Cardiac fibroblast (primary cell): ENCODE measurements at regions not wholly inside any gene's neighbourhood (a gene's known extent, or its start where the extent isn't known, plus 50 kb on each side); places are given as distances from the start of the nearest gene placed in this dataset.
A peak's percentile ranks its signal among the peaks of the same experiment; 100 is the strongest.

Experiments
- DNase-seq, 2 donors: peaks; one replicate each; pipeline versions ENCODE4 v3.0.0 to v3.0.0-alpha.2; 2010; ENCODE audit warnings: low read depth in 2 of 2
- H3K4me3 ChIP-seq, 2 donors: replicated peaks in 1 of 2; 1 replicate in 1 of 2; 2 replicates in 1 of 2; pipeline ENCODE4 v1.5.1; 2011; ENCODE audit warnings: low read depth in 2 of 2, low read length in 2 of 2, mild to moderate bottlenecking in 2 of 2, moderate library complexity in 1 of 2
- CTCF ChIP-seq: IDR thresholded peaks from one replicate; pipeline ENCODE4 v1.5.1; 2011; ENCODE audit warnings: low read depth, mild to moderate bottlenecking, low read length, inconsistent platforms

DNA sequence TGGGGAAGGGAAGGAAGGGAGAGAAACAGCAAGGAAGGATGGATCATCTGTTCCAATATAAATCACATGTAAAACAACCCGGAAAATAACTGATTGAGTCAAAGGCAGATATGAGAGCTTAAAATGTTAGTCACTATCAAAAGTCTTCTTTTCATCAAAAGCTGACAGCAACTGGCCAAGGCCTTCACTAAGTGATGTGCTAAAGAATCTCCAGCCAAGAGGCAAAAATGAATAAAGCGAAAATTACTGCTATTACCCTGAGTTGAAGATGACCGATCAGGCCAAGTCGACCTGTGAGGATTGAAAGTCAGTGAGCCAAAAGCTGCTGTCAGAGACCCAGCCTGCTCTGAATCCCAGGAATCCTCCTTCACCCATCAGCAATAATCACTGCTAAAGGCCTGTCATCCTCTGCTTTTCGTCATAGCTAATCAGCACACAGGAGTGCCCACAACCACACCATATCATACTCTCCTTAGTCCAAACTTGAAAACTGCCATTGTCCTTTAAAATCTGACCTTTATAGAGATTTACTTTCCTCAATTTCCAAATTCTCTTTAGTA, 736.9 kb downstream of the TLE1 start:
- TF ChIP-seq CTCF, result no peak
- no peak overlapping the region for H3K4me3 ChIP-seq

DNA sequence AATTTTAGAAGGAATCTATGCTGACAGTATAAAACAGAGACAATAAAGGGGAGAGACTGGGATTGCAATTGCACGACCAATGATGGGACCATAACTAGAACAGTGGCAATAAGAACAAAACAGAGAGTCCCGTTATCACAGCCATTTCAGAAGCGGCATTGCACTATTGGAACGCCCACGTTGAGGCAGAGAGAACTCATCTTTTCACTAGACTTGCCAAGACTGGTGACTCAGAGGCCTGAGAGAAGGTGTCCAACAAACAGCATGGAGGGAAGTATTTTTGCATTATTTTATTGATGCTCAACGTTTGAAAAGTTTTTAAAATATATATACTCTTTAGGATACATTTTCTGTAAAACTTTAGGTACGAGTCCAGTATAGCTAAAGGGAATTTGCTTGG, 737.7 kb downstream of the TLE1 start:
- peak in 1 of 2 donors; percentile 61 for DNase-seq
- TF ChIP-seq CTCF, result no peak
- no peak overlapping the region for H3K4me3 ChIP-seq

More for the DNA sequence above, 736.9 kb downstream of the TLE1 start:
- no peak for DNase-seq

DNA sequence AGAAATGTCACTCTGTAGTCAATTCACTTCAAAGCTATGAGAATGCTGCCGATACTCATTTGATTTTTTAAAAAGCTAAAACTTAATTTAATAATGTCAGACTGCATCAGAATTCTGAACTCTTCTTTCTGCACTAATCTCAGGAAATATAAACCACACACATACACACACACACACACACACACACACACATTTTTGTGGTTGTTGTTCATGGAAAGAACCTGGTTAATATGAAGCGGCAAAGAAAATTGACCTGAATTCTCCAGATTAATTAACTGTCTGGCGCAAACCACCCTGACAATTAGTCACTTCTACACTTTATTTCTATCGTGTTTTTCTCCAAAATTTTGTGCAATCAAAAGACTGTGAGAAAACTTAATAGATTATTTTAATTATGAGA, 740.5 kb downstream of the TLE1 start:
- TF ChIP-seq CTCF, result no peak
- no peak overlapping the region for H3K4me3 ChIP-seq
- no peak for DNase-seq

GRCh38 chr9:80948066-80948465, 741.3 kb downstream of the TLE1 start:
- no peak overlapping the region for H3K4me3 ChIP-seq
- DNase-seq, result no peak
- no peak for TF ChIP-seq CTCF

DNA sequence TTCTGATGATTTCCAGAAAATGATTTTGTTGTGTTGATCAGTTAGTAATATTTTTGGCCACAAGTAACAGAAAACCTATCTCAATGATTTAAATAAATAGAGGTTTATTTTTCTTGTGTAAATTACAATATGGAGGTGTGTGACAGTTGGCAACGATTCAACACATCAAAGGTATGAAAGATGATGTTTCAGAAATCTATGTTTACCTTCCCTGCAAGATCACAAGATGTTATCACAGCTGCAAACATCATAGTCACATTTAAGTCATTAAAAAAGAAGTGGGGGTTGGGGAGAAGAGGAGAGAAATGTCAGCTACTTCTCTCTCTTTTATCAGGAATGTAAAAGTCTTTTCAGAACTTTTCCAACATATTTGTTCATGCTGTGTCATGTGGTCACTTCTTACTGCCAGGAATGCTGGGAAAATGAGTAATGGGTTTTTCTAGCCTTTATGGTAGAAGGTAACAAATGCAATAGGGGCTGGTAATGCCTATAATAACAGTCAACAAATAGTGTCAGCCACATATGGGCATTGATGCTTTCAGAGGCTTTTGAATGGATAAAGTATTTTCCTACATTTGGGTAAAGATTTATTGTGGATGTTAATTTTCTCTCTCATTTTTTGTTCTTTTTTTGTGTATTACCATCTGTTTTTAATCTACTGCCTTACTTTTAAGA, 742.7 kb downstream of the TLE1 start:
- TF ChIP-seq CTCF, result no peak
- DNase-seq, result no peak
- H3K4me3 ChIP-seq, result no peak overlapping the region

DNA sequence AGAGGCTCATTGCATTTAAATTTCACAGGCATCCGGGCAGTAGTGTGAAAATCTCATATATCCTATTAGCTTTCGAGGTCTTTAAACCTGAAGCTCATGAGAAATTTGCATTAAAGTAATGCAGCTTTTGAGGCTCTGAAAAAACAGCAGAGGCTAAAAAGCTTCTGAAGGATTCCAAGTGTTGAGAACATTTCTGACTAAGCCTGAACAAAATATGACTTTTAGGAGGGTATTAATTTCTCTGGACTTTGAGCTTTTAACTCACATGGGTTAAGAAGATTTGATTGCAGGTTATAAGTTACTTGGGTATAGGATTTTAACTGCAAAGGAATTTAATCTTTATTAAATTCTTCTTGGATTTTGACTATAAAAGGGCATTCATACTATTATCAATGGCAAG, 743.9 kb downstream of the TLE1 start:
- TF ChIP-seq CTCF, result no peak
- DNase-seq, result no peak
- no peak overlapping the region for H3K4me3 ChIP-seq

DNA sequence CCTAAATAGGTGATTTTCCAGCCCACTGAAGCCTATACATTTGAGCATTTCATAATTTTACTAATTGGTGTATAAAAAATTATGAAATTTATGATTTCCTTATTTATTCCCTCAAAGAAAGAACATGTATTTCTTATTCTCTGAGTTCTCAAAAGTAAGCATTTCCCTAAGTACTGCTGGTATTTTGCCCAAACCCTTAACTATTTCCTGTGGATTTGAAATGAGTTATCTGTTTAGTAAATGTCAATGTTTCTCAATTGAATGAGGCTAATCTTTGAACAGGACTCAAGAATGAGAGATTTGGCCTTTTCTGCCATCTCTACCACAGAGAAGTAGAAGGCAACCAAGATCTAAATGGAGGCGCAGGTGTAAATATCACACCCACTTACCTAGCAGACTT, 751.7 kb downstream of the TLE1 start:
- no peak for TF ChIP-seq CTCF
- no peak for DNase-seq
- no peak overlapping the region for H3K4me3 ChIP-seq
